NCI-H2171 (cell line): ENCODE measurements at regions not wholly inside any gene's neighbourhood (a gene's known extent, or its start where the extent isn't known, plus 50 kb on each side); places are given as distances from the start of the nearest gene placed in this dataset.

Source experiments
- DNase-seq: peaks from one replicate; lab custom pipeline; 2025; lab: John Stamatoyannopoulos, UW

DNA sequence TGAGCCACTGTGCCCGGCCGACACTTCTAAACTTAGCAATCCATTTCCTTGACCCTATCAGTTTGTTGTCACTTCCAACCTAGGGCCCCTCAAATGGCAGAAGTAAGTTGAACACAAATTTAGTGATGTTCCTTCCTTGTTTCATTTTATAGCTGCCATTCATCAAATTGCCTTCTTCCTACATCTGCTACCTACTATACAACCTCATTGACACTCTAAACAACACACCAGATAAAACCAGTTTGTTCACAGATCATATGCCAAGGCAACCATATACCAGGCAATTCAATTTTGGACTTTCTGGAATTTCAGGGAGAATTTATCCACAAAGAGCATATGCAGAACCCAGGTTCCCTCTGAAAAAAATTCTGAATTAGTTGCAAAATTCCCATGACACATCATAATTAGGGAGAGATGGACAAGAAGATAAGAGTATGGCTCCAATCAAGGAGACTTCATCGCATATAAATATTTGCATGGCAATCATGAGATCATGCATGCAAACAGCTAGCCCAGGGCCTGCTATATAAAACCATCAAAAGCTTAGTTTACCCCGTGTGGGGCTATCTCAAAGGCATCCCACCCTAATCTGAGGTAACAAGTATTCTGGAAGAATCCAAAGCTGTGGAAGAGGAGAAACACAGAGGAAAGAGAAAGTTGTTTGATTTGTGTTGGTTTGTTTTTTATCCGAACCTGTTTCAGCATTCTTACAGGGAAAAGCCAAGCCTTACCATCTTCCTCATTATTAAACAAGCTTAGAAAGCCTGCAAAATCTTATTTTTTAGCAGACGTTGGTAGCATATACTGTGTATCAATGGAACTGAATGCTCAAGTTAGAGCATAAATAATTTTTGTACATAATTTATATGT is 132.8 kb upstream of the TNFAIP3 start:
- DNase-seq = no peak

GRCh38 chr6:137734875-137735182 is 132.2 kb upstream of the TNFAIP3 start:
- DNase-seq = no peak

GRCh38 chr6:137736048-137736818 is 130.8 kb upstream of the TNFAIP3 start:
- DNase-seq = no peak

GRCh38 chr6:137736911-137737310 is 130.1 kb upstream of the TNFAIP3 start:
- DNase-seq = no peak

GRCh38 chr6:137737836-137738596 is 129.0 kb upstream of the TNFAIP3 start:
- no peak for DNase-seq

DNA sequence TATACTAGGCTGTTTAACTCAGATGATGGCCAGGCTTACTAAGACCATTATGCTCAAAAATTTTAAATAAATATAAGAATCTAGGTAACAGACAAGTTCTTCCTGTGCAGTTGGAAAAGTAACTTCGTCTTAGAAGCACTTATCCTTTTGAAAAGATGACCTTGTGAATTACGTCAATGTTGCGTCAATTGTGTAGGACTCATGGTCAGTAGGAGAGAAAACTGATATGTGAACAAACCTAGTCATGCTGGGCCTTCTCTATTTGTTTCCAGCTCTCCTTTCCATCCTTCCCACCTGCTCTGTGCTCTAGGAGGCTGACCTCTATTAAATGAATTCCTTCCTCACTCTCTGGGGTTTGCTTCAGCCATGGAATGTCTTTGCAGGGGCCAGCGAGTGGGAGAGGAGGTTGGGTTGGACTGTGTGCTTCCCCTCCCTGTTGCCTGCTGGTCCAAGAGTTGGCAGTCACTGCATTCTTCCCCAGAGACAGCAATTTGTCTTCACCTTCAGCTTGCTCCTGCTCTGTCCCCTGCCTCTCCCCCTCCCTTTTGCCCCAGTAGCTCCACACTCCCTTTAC is 128.0 kb upstream of the TNFAIP3 start:
- DNase-seq = no peak

GRCh38 chr6:137739544-137739943 is 127.5 kb upstream of the TNFAIP3 start:
- DNase-seq = no peak

DNA sequence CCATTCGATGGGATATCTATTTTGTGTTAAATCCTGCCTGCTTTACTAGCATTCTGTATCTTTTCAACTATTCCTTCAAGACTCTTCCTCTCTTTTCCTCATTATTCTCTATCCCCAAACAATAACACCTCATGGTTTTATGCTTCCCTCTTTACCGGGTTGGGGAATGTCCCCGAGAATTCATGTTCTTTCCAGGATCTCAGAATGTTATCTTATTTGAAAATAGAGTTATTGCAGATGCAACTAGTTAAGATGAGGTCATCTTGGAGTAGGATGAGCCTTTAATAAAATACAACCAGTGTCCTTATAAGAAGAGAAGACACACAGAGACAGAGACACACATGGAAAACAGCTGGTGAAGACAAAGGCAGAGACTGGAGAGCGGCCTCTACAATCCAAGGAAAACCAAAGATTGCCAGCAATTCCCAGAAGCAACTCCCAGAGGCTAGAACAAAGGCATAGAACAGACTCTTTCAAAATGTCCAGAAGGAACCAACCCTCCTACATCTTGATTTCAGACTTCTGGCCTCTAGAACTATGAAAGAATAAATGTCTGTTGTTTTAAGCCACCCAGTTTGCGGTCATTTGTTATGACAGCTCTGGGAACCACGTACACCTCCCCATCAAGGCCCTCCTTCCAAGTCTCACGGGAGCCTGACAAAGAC is 126.8 kb upstream of the TNFAIP3 start:
- no peak for DNase-seq

GRCh38 chr6:137740967-137741761 is 125.9 kb upstream of the TNFAIP3 start:
- no peak for DNase-seq

DNA sequence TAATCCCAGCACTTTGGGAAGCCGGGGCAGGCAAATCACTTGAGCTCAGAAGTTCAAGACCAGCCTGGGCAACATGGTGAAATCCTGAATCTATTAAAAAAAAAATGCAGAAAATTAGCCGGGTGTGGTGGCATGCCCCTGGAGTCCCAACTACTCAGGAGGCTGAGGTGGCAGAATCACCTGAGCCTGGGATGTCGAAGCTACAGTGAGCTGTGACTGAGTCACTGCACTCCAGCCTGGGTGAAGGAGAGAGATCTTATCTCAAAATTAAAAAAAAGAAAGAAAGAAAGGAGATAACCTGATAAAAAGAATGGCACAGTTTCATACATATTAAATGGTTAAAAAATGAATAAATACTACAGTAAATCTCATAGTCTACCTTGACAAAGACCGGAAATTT is 123.6 kb upstream of the TNFAIP3 start:
- DNase-seq = no peak

- DNase-seq = no peak
Measured at GRCh38 chr6:137744877-137745276, 122.2 kb upstream of the TNFAIP3 start.

GRCh38 chr6:137745321-137745720 is 121.7 kb upstream of the TNFAIP3 start:
- no peak for DNase-seq

DNA sequence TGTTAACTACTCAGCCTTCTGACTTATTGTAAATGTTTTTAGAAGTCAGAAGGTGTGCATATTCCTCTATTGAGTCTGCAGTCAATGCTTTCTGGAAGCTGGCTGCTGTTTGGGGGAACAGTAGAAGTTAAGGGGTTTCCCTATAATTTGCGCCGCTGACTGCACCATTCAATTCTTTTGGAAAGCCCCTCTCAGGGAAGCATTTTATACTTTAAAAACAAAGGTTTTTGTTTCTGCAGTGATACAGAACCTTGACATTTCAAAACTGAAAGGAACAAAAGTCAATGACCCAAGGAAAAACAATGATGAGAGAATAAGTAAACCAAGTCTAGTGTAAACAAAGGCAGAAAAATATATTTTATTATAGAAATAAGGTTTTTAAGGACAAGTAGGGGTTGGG is 120.8 kb upstream of the TNFAIP3 start:
- no peak for DNase-seq

DNA sequence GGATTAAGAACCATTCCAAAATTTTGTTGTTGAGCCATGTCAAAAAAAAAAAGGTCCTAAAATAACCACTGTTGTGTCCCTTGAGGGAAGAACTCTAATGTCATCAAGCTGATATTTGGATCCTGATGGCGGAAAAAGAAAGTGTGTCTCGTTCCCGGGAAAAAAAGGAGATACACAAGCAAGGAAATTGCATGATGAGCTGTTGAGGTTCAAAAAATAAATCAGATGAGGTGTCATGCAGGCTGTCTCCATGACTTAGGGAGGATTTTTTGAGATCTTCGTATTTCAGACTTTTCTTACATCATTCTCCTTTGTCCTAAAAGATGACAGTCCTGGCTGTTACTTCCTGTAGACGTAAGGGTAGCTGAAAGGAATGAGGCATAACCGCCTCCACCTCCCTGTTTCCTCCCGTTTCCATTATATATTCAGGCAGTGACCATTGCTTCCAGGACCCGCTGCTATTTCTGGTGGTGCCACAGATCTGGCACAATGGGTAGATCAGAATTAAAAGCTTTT is 117.3 kb upstream of the TNFAIP3 start:
- DNase-seq = no peak

DNA sequence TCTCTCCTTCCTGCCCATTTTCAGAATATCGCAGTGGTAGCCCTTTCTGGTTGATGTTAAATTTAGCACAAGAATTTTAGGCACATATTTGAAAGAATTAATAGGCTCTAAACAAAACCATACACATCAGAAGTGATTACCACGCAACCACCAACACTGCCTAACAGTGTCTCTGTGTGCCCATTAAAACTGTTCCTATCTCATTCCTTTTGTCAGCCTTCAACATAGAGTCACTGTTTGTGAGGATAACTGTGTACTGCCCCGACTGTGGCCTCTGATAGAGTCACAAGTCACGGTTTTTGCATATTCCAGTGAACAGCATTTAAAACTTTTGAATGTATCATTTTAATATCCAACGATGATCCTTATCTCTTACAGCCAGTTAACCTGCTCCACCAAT is 116.8 kb upstream of the TNFAIP3 start:
- no peak for DNase-seq

GRCh38 chr6:137751768-137752560 is 115.1 kb upstream of the TNFAIP3 start:
- DNase-seq = no peak

- DNase-seq = no peak
Measured at GRCh38 chr6:137754366-137754765, 112.7 kb upstream of the TNFAIP3 start.

- DNase-seq = no peak
Measured at GRCh38 chr6:137754866-137755265, 112.2 kb upstream of the TNFAIP3 start.

GRCh38 chr6:137755284-137755683 is 111.8 kb upstream of the TNFAIP3 start:
- DNase-seq = no peak

- DNase-seq = no peak
Measured at GRCh38 chr6:137756788-137757187, 110.3 kb upstream of the TNFAIP3 start.
